ENCODE measurements at regions not wholly inside any gene's neighbourhood (a gene's known extent, or its start where the extent isn't known, plus 50 kb on each side); places are given as distances from the start of the nearest gene placed in this dataset.

DNA sequence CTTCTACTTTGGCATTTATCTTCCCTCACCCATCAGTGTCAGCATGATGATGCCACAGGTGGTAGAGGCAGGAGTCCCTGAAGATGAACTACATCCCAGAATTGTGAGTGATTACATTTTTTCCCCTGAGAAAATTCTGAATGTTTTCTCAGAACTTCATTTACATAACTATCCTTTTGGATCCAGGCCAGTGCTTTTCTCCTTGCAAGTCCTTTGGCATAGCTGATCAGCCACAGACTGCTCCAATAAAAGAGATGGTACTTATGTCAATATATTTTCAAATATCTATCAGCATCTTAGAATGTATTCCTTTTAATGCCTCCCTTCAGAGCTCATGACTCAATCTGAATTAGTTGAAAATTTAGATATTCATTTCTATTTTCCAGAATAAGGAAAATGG is 135.5 kb downstream of the IQUB start:
- TF ChIP-seq, protein P1, sequence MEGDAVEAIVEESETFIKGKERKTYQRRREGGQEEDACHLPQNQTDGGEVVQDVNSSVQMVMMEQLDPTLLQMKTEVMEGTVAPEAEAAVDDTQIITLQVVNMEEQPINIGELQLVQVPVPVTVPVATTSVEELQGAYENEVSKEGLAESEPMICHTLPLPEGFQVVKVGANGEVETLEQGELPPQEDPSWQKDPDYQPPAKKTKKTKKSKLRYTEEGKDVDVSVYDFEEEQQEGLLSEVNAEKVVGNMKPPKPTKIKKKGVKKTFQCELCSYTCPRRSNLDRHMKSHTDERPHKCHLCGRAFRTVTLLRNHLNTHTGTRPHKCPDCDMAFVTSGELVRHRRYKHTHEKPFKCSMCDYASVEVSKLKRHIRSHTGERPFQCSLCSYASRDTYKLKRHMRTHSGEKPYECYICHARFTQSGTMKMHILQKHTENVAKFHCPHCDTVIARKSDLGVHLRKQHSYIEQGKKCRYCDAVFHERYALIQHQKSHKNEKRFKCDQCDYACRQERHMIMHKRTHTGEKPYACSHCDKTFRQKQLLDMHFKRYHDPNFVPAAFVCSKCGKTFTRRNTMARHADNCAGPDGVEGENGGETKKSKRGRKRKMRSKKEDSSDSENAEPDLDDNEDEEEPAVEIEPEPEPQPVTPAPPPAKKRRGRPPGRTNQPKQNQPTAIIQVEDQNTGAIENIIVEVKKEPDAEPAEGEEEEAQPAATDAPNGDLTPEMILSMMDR (IDR thresholded peaks at IDR 0.05; ENCODE audit: low read depth, low read length, poor library complexity, severe bottlenecking), result no peak
- no peak for TF ChIP-seq EZH2phosphoT487 (IDR thresholded peaks at IDR 0.05; ENCODE audit: borderline replicate concordance, low read length)

Measured in DOHH2 (cell line).